ENCODE measurements at regions not wholly inside any gene's neighbourhood (a gene's known extent, or its start where the extent isn't known, plus 50 kb on each side); places are given as distances from the start of the nearest gene placed in this dataset.

DNA sequence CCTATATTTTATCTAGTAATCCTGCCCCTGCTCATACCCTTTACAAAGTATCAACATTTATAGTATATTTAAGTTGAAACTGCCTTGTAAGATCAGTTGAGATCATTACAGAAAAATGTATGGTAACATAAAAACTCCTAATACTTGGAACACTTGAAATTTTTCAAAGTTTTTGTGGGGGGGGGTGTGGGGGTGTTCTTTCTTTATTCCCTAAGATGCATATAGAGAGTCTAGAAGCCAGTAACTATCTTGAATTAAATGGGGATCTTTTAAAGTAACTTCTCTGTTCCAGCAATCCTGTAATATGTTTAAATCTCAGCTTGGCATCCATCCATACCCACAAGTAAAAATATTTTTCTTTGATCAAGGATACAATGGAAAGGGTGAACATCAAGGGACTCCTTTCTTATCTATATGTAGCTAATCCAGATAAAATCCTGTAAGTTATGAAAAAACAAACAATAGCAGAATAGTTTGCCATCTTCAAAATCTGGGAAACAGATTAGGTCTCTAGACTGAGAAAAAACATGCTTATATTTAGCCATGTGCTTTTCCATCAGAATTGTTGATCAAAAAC, 455.3 kb downstream of the MEIS1 start:
- no peak for DNase-seq (ENCODE audit: low read depth)

DNA sequence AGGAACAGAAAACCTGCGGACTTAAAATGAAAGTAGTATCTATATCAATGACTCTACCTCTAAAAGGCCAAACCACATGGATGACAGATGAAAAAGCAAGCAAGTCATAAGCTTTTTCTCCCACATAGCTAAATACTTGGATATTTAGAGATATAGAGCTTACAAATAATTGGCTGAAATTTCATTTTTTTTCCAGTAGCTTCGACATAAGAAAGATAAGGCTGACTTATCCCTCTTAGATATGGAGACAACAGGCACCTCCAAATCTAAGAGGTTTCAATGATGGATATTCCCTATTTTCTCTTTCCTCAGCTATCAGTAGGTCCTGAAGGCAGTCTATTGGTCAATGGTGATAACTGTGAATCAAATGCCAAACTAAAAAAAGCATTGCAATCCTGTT, 460.3 kb downstream of the MEIS1 start:
- DNase-seq (ENCODE audit: low read depth), result no peak

DNA sequence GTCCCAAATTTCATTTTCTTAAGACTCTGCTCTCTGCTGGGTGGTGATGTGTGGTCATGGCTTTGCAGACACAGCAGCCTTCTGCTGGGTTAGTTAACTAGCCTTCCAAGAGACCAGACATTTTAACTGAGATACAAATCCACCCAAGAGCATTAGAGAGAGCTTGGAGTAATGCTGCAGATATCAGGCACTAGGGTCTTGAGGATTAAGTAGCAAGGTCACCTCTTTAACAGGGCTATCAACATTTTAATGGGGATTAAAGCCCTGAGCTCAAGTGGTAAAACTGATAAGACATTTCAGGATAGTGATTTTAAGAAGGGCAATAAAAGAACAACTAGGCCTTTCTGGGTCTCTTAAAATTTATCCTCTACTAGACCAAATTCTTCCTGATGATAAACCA, 461.2 kb downstream of the MEIS1 start:
- no peak for DNase-seq (ENCODE audit: low read depth)

DNA sequence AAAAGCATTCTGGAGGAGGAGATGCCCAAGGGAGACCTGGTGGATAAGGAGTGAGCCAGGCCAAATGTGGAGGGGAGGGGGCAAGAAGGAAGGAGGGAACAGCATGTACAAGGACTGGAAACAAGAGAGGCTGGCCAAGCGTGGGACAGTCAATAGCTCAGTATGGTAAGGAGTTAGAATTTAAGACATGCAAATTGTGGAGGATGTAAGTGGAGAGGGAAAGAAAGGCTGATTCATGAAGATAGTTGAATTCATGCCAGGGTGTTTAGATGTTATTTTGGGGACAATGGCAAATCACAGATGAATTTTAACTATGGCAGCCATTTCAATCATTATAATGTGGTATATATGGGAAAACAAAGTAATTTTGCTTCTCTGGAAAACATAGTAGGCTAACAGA, 462.3 kb downstream of the MEIS1 start:
- no peak for DNase-seq (ENCODE audit: low read depth)

DNA sequence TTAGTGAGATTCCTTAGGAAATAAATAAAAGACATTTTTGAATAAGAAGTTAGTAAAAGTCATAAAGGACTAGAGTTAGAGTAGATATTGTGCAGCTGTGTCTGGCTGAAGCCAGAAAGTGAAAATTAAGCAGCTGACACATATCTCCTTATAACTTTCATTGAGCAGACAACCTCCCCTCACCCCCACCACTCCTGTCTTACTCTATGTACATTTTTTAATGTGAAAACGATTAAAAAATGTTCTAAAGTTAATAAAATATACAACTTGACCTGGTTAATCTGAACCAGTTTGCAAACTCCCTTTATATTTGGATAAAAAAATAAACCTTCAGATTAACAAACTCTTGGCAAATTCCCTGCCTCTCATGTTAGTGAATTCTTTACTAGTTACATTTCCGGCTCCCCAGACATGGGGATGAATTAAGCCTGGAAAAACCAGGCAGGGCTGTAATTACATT, 462.8 kb downstream of the MEIS1 start:
- DNase-seq (ENCODE audit: low read depth), result no peak

DNA sequence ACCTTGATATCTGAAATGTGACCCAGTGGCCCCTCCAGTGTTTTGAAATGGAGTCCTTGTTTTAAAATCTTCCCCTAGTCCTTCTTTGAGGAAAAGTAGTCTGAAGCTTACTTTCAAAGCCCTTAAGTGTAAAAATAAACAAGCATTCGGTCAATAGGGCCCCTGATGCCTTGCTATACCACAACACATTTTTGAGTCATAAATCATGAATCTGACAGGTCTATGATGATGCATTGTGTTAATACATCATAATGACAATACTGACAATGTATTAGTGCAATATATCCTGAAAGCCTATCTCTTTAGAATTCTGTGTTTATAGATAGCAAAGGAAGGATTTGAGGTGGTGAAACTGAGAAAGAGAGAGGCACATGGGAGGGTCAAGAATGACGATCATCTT, 464.2 kb downstream of the MEIS1 start:
- DNase-seq (ENCODE audit: low read depth), result no peak

DNA sequence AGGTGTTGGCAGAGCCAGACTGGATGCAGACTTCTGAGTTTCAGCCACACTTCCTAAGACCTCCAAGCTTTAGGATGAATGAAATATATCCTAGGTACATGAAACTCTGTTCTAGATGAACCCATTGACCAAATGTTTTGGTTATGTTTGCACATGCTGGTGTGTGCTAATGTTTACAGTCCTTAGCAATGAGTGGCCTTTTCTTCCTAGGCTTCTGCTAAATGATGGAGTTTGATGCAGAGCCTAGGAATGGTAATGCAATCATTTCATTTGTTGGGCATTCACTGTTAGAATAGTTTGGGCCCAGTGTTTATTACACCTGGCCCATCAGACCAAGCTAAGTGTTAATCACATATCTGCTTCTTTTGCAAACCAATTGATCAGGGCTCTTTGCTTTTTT, 464.7 kb downstream of the MEIS1 start:
- no peak for DNase-seq (ENCODE audit: low read depth)

DNA sequence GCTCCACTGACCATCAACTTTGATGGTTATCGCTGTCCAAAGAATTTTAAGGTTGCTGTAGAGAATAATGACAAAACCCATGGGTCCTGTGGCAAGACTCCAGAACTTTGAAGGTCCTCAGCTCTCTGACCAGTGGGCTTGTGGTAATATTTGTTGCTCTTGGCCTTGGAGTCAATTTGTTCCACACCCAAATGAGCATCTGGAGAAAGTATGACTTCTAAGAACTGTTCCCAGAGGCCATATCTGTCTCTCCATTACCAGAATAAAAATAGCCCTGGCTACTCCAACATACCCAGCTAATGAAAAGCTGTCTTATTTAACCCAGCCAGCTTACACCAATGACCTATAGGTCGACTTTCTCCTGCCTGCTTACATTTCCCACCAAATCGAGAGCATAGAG, 466.4 kb downstream of the MEIS1 start:
- no peak for DNase-seq (ENCODE audit: low read depth)

DNA sequence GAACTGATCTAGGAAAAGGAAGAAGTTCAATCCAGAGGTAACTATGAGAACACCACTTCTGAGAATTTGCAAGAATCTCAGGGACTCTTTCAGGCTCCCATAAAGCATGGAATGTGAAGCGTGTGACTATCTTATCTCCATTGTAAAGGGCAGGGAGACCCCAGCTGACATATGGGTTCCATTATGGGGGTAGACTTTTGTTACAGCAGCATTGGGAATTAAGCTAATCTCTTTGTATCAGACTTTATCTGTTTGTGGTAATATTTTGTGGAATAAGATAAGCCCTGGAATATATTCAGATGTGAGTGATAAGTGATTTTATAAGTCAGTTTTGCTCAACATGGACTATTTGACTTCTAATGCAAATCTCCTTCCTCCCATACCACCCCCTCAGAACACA, 468.3 kb downstream of the MEIS1 start:
- DNase-seq (ENCODE audit: low read depth), result no peak

DNA sequence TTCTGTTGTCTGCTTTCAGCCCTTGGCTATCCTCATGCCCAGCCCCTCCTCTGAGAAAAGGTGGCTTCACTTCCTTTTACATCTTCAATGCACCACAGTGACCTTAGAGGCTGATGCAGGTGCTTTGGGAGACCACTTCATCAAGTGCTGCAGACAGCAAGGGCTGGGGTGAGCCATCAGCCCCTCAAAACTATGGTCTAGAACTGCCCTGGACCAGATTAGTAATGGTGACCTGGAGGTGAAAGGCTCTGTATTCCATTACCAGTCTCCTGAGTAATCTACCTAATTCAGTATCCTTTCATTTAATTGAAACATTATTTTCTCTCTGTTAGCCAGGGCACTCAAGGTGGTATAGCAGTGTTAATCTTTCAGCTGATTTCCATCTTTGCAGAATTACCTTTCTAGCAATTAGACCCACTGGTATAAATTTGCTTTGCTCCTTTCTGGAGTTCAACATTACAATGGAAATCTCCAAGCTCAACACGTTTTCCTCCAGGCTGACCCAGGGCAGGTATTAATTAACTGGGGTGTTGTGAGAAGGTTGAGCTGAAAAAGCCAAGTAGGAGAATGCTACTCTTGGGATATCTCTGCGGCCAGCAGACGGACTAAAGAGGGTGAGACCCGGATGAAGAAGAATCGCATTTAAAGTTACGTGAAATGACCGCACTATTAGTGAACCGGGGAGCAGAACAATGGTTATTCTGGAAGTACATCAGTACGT, 469.0 kb downstream of the MEIS1 start:
- DNase-seq (ENCODE audit: low read depth), result peak; percentile 2

DNA sequence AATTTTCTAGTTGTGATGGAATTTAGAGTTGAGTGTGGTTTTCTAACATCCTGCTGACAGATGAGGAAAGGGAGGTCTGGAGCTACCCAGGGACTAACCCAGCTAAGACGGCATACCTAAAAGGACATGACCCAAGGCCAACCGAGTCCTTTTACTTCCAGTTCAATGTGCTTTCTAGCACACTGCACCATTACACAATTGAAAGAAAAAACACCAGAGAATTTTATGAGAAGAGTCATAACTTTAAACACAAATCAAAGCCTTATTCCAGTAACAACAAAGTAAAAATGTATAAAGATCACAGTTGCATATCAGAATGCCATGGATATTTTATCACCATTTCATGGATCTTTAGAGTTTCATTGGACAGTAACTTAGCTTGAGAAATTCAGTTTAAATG, 480.3 kb downstream of the MEIS1 start:
- no peak for DNase-seq (ENCODE audit: low read depth)

DNA sequence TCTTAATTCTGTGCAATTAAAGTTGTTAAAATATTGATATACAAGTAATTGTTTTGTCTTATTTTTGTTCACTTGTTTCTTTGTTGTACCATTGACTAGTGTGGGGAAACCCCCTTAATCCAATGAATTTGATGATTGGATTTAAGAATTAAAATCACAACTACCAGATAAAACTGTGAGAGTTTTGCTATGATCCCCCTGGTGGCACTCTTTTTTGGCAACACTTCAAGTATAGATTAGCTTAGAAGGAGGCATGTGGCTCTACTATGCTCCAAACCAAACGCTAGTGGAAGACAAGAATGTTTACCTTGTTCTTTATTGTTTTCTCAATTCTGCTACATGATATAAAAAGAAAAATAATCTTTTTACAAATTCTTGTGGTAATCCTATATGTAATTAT, 477.8 kb upstream of the ETAA1 start:
- DNase-seq (ENCODE audit: low read depth), result no peak

DNA sequence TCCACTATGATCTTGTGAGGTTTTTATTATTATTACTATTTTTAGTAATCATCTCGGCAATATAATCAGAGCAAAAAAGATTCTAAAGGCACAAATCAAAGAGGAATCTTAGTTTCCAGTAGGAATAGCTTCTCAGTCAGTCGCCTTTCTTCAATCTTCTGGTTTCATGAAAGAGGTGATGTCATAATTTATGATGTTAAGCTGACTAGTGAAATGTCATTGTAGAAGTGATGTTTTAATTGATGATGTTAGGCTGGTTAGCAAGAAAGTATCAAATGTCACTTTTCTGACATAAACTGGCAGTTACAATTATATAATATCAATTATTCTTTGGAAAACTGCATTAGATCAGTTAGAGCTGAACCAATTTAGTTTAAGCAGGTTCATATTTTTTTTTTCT, 476.7 kb upstream of the ETAA1 start:
- DNase-seq (ENCODE audit: low read depth), result no peak

DNA sequence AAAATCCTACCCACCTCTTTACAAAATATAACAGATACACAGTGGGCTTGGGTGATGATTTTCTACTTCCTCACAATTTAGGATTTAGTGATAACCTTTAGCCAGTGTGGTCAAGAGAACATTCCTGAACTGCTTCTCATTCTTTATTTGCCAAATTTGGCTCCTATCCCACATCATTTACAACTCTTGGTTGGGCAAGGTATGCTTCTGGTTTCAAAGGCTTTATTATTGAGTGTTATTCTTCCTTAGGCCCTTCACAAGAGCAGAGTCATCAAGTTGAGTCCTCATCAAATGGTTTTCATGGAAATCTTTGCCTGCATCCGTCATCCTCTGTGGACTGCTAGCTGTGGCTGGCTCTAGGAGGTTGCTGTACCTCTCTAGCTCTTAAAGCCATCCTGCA, 472.0 kb upstream of the ETAA1 start:
- DNase-seq (ENCODE audit: low read depth), result peak; percentile 62

DNA sequence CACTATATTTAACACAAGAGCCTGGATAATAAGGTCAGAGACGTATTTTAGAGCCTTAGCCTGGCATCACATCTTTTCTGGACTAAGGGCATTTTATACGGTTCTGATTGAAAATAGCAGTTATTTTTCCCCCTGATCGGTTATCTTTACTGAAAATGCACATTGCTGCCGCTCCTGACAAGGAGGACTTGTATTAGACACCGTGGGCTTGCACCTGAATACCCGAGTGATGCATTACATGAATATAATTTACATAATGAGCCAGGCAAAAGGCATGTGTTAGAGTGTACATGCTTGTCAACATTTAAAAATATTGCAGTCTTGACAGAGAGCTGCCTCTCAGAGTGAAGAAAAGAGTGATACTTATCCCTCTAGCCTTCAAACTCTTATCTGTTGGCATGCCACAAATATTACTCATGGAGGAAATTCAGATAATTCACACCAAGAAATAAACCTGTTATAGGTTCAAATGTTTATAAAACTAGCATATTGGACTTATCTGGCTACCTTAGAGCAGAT, 470.5 kb upstream of the ETAA1 start:
- no peak for DNase-seq (ENCODE audit: low read depth)

DNA sequence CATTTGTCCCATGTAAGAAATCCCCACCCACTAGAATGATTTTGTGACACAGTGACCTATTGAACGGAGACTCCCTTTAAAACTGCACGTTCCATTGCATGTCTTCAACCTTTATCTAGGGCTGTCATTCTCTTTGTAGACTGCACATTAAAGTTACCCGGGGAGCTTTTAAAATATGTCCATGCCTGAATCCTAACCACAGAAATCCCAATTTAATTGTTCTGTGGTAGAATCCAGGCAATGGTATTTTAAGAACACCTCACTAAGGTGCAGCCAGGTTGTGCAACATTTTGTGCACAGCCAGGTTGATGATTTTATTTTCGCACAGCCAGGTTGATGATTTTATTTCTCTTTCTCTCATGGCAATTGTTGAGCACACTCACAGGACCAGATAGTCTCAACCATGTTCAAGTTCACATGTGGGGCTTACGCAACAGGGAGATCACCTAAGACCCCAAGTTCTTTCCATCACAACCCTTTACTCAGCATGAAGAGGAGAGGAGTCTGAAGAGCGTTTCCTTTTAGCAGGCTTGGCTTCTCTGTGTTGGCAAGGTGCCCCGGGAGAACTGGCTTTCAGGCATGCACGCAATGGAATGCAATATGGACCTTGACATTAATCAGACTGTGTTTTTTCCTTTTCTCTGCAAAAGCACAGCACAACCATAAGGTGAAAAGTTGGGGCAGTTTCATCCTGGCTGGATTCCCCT, 467.3 kb upstream of the ETAA1 start:
- peak; percentile 68 for DNase-seq (ENCODE audit: low read depth)

DNA sequence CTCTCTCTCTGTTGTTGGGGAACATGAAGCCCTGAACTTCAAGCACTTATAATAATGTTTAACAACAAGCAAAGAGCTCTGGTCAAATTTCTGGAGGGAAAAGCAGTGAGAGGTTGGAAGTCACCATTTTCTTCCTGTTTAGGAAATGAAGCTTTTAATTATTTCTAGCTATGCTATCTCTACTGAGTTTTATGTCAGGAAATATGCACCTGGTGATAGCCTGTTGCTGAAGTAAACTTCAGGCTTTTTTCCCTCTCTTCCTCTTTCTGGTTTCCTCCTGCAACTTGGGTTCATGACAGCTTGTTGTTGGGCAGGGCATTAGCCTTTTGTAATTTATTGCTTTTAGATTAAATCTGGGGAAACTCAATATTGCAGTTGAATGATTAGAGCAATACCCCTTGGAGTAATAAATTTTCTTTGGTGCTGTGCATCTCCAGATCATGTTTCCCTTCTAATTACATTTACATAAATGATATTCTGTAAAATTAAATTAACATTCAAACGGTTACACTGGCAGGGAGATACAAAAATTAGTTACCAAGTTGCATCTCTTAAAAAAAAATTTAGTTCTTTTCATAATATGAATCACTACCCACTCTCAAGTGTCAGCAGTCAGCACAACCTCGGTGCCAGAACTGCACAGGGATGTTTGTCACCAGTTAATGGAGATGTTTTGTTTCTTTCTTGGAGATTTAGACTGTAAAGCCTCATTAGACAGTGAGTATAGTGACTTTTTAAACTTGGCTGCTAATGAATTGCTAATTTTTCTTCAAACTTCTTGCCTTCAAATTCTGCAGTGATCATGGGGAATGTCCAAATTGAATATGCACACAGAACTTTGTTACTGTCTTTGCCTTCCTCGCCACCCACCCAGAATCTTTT, 466.6 kb upstream of the ETAA1 start:
- no peak for DNase-seq (ENCODE audit: low read depth)

DNA sequence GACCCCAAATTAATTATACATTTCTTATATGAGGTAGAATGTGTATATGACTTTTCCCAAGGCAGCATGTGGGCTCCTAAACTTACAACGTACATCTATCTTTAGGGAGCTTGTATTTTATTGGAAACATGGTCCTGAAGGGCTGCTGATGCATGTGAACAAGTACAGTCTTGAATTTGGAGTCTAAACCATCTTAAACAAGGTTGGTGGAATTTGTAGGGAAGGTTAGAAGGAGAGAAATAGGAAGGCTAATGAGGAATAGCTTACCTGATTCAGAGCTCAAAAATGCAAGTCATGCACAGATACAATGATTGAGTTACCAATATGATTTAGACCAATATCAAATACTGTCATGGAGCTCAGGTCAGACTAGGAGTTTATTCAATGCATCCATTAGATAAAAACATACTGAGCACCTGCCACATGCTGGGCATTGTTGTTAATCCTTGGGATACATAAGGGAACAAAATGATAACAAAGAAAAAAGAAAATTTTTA, 458.6 kb upstream of the ETAA1 start:
- no peak for DNase-seq (ENCODE audit: low read depth)

DNA sequence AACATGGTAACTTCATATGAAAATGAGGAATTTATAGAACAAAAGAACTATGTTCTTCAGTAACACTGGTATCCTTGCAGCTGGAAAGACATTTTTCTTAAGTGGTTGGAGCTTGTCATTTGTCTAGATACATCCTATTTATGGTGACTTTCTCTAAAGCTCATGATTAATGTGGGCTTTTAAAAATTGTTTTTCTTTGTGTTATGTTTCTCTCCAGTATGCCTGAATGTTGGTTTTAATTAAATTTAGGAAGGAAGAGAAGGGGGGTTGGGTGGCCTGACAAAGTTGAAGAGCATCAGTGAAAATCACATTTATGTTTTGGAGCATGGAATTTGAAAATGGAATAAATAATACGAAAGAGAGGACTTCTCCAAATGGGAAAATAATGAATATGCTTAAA, 457.1 kb upstream of the ETAA1 start:
- no peak for DNase-seq (ENCODE audit: low read depth)

DNA sequence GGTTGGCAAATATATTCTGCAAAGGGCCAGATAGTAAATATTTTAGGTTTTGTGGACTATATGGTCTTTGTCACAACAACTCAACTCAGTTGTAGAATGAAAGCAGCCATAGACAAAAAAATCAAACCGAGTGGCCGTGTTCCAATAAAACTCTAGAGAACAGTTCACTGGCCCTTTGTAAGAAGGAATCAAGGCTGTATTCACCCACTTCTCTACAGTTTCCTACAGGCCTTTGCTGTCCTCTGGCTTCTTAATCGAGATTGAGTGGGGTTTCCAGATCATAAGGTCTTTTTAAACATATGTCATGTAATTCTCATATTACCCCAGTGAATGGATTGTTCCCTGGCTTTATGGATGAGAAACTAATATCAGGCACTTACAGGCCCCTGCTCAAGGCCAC, 448.9 kb upstream of the ETAA1 start:
- DNase-seq (ENCODE audit: low read depth), result no peak

DNA sequence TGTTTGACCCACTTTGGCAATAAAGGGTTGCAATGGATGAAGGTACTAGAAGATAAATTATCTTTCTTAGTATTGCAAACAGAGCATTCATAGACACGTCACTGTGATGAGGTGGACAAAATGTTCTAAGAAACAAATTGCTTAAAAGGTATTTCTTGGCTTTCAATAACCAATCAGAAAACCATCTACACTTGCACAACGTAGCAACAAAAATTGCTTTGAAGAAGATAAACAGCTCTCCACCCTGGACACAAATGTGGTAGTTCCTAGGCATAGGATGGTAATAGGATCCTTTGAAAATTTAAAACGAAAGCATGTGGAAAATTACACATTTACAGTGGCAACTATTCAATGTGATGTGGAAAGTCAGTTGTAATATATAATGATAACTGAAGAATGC, 439.9 kb upstream of the ETAA1 start:
- no peak for DNase-seq (ENCODE audit: low read depth)

DNA sequence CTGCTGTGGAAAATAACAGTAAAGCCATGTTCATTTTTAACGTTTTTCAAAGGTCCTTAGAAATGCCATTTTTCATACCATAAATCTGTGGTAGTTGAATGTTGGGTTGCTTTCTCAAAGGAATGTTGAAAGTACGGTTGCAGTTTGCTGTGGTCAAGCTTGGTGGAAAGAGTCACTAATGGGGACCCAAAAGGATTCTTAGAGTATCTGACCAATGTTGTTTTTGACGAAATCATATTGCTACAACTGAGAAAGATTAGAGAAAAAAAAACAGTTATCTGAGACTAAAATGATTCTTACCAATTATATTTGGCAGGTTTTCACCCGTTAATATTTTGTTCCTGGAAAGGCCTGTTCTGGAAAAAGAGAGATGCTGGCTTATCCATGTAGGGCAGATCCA, 439.5 kb upstream of the ETAA1 start:
- DNase-seq (ENCODE audit: low read depth), result no peak
